ENCODE measurements at regions not wholly inside any gene's neighbourhood (a gene's known extent, or its start where the extent isn't known, plus 50 kb on each side); places are given as distances from the start of the nearest gene placed in this dataset.

DNA sequence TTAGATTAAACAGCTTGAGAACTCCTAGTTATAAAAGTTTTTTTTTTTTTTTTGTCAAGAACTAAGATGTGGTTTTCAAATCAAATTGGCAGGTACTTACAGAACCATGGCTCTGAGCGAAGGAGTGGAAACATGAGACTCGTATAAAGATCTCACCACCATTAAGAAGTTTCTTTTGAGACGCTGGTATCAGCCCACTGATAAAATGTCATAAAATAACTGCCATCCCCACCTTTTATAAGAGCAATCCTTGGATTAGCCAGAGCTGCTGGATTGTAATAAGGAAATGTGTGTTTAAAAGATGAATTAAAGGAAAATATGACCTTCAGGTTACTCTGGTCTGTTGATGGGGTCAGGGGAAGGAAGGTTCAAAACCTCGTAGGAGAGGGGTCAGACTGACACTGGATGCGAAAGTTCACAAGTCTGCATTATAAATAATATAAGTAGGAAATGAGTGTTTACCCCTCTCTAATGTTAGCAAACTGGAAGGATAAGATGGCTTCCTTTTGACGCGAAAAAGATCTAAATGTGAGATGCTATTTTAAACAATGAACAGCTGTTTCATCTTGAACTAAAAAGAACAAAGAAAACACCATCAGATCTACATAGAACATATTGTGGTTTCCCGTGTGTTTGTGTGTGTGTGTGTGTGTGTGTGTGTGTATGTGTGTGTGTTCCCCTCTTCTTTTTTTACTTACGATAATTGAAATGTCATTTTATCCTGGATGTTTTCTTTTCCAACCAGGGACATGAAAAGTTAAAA, 386.8 kb upstream of the JAG1 start:
- TF ChIP-seq, protein P1, sequence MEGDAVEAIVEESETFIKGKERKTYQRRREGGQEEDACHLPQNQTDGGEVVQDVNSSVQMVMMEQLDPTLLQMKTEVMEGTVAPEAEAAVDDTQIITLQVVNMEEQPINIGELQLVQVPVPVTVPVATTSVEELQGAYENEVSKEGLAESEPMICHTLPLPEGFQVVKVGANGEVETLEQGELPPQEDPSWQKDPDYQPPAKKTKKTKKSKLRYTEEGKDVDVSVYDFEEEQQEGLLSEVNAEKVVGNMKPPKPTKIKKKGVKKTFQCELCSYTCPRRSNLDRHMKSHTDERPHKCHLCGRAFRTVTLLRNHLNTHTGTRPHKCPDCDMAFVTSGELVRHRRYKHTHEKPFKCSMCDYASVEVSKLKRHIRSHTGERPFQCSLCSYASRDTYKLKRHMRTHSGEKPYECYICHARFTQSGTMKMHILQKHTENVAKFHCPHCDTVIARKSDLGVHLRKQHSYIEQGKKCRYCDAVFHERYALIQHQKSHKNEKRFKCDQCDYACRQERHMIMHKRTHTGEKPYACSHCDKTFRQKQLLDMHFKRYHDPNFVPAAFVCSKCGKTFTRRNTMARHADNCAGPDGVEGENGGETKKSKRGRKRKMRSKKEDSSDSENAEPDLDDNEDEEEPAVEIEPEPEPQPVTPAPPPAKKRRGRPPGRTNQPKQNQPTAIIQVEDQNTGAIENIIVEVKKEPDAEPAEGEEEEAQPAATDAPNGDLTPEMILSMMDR (IDR thresholded peaks at IDR 0.05): no peak
- TF ChIP-seq EZH2 (IDR thresholded peaks at IDR 0.05): no peak
